Rectal smooth muscle tissue (tissue), 1 donor: ENCODE measurements at regions not wholly inside any gene's neighbourhood (a gene's known extent, or its start where the extent isn't known, plus 50 kb on each side); places are given as distances from the start of the nearest gene placed in this dataset.
"Not testable (repeated sequence)": the region's sequence is repeated elsewhere in the genome, so short reads cannot be mapped to it uniquely, and the experiment has no call there.

Experiments
- H3K27ac ChIP-seq: one replicate; pipeline ENCODE4 v1.7.0; 2013; ENCODE audit warnings: low read depth, low read length, inconsistent platforms
- H3K27me3 ChIP-seq: one replicate; pipeline ENCODE4 v1.7.0; 2013; ENCODE audit warnings: low read length; ENCODE audit not compliant: control insufficient read depth, insufficient read depth
- H3K36me3 ChIP-seq: one replicate; pipeline ENCODE4 v1.7.0; 2013; ENCODE audit warnings: low read length; ENCODE audit not compliant: control insufficient read depth, insufficient read depth
- H3K4me1 ChIP-seq: one replicate; pipeline ENCODE4 v1.7.0; 2013; ENCODE audit warnings: low read length; ENCODE audit not compliant: control insufficient read depth, insufficient read depth
- H3K4me3 ChIP-seq: one replicate; pipeline ENCODE4 v1.7.0; 2013; ENCODE audit warnings: low read length
- H3K9ac ChIP-seq: one replicate; pipeline ENCODE4 v1.7.0; 2013; ENCODE audit warnings: low read length

DNA sequence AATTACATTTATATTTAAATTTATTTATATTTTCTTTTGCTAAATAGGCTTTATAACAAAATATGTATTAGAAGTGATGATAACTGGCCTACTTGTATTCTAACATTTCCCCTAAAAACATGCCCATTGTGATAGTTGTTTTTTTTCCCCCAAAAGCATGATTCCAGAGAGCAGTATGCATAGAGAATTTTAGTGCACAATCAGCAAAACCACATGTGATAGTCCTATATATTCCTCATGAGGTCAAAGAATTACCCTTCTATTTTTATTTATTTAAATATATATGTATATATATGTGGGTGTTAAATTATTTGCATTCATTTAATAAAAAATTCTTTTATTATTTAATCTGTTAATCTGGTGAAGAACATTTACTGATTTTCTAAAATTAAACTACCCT lies 78.2 kb upstream of the TLL1 start:
- no peak overlapping the region for H3K9ac ChIP-seq
- H3K27me3 ChIP-seq, result no peaks in the 10 kb centered on the region
- no peaks in the 10 kb centered on the region for H3K4me1 ChIP-seq
- H3K36me3 ChIP-seq, result no peaks in the 10 kb centered on the region
- H3K27ac ChIP-seq, result no peak overlapping the region
- H3K4me3 ChIP-seq, result no peak overlapping the region

- H3K36me3 ChIP-seq, result no peaks in the 10 kb centered on the region
- no peaks in the 10 kb centered on the region for H3K4me1 ChIP-seq
- no peak overlapping the region for H3K4me3 ChIP-seq
- no peak overlapping the region for H3K27ac ChIP-seq
- no peak overlapping the region for H3K9ac ChIP-seq
- H3K27me3 ChIP-seq, result no peaks in the 10 kb centered on the region
These were observed 73.6 kb upstream of the TLL1 start for GRCh38 chr4:165799384-165799815.

DNA sequence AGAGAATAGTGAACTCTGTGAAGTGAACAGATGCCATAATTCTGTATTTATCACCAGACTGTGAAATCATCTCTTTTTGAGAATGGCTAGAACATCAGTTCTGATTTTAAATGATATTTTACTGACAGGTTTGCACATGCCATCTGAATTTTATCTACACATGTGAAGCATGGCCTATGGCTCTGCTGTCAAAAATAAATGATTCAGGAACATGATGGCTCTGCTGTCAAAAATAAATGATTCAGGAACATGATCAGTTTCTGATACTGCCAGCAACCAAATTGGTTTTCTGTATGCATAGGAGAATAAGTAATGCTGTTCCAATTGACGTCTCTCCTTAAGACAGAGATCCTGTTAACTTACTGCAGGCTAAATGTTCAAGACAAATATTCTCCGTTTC lies 70.6 kb upstream of the TLL1 start:
- Histone ChIP-seq H3K36me3 (no peaks in the 10 kb centered on the region), H3K4me1 (no peaks in the 10 kb centered on the region), H3K4me3 (no peak overlapping the region), H3K9ac (no peak overlapping the region), H3K27me3 (no peaks in the 10 kb centered on the region), H3K27ac (no peak overlapping the region)

DNA sequence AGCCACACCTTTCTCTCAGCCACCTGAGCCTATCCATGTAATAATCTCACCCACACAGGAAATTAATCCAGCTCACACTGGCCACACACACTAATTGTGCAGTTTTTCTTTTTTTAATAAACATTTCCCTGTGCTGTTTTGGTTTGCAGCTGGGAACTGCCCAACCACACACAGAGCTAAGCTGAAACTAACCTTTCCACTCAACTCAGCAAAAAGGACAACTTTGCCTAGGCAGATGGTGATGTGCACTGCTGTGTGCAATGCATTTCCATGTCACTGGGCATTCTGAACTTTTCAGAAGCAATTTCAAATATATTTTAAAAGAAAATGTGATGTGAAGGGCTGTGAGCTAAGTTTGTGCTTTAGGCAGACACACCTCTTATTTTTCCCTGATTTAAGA lies 70.0 kb upstream of the TLL1 start:
- Histone ChIP-seq H3K27ac (no peak overlapping the region), H3K9ac (no peak overlapping the region), H3K4me3 (no peak overlapping the region), H3K36me3 (no peaks in the 10 kb centered on the region), H3K4me1 (no peaks in the 10 kb centered on the region), H3K27me3 (no peaks in the 10 kb centered on the region)

DNA sequence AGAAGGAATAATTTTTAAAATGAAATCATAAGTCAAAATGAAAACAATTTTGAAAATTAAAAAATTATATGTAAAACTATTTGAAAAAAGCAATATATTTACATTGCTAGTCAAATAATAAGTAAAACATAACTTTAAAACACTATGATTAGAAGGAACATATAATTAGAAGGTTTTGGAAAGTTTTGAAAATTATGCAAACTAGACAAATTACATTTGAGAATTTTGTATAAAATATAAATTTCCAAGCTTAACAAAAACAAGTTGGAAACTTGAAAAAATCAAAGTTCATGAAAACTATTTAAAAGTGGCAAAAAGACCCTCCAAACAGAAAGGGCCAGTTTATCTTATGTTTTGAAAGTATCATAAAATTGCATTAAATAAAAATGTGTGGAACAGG lies 67.6 kb upstream of the TLL1 start:
- Histone ChIP-seq H3K36me3 (no peaks in the 10 kb centered on the region), H3K4me1 (no peaks in the 10 kb centered on the region), H3K27me3 (no peaks in the 10 kb centered on the region), H3K9ac (no peak overlapping the region), H3K4me3 (no peak overlapping the region), H3K27ac (no peak overlapping the region)

GRCh38 chr4:165806613-165807012 lies 66.4 kb upstream of the TLL1 start:
- Histone ChIP-seq H3K27me3 (no peaks in the 10 kb centered on the region), H3K9ac (no peak overlapping the region), H3K4me1 (no peaks in the 10 kb centered on the region), H3K27ac (no peak overlapping the region), H3K4me3 (no peak overlapping the region), H3K36me3 (no peaks in the 10 kb centered on the region)

DNA sequence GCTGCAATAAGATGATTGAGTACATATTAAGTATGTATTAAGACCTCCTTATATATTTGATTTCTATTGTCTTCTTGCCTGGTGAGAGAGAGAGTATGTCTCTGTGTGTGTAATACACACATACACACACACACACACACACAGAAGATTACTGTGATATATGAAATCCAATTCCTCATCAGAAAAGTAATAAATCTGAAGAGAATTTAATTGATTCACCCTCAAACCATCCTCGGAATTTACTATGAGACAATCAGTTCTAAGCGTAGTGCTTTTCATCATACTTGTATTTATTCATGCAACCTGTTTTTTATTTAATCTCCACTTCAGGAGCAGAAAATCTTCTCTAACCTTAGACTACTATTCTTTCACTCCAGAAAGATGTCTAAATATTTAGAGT lies 62.3 kb upstream of the TLL1 start:
- no peak overlapping the region for H3K4me3 ChIP-seq
- no peaks in the 10 kb centered on the region for H3K27me3 ChIP-seq
- no peak overlapping the region for H3K9ac ChIP-seq

GRCh38 chr4:165813606-165814005 lies 59.4 kb upstream of the TLL1 start:
- no peak overlapping the region for H3K27ac ChIP-seq
- no peak overlapping the region for H3K9ac ChIP-seq

More for the DNA sequence above, 62.3 kb upstream of the TLL1 start:
- Histone ChIP-seq H3K4me1 (peaks cover 3% of the 10 kb centered on the region), H3K27ac (no peak overlapping the region), H3K36me3 (no peaks in the 10 kb centered on the region)

DNA sequence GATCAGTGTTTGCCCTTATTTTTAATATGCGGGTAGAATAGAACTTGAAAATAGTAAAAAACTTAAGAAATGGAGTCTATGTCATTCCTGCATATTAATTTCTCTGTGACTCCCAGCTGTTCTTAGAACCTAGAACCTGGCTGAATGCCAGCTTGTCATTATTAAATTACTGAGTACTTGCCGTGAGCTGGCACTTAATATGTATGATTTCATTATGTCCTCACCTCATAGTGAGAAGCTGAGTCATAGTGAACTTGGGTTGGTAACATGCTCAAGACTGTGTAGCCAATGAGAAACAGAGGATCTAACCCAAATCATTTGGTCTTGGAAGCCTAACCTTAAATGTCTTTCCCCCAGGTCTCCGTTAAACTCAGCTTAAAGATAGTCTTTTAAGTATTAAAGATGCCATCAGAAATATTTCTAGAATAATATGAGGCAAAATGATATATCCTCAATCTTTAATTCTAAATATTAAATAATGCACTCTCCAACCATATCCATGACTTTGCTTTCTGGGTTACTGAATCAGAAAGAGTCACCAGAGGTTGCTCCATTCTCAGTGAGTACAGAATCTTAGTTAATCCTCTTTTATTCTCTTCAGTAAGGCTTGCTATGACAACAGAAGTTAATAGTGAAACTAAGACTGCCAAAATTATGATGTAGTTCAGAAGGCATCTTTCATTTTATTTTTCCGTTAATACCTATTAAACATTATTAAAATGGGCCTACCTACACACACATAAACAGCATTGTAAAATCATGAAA lies 58.6 kb upstream of the TLL1 start:
- Histone ChIP-seq H3K4me1 (peaks cover 3% of the 10 kb centered on the region), H3K27me3 (no peaks in the 10 kb centered on the region), H3K36me3 (no peaks in the 10 kb centered on the region), H3K4me3 (no peak overlapping the region), H3K9ac (no peak overlapping the region), H3K27ac (peak overlapping the region; percentile 24)

More at GRCh38 chr4:165813606-165814005, 59.4 kb upstream of the TLL1 start:
- Histone ChIP-seq H3K27me3 (no peaks in the 10 kb centered on the region), H3K4me1 (peaks cover 3% of the 10 kb centered on the region), H3K4me3 (no peak overlapping the region), H3K36me3 (no peaks in the 10 kb centered on the region)

DNA sequence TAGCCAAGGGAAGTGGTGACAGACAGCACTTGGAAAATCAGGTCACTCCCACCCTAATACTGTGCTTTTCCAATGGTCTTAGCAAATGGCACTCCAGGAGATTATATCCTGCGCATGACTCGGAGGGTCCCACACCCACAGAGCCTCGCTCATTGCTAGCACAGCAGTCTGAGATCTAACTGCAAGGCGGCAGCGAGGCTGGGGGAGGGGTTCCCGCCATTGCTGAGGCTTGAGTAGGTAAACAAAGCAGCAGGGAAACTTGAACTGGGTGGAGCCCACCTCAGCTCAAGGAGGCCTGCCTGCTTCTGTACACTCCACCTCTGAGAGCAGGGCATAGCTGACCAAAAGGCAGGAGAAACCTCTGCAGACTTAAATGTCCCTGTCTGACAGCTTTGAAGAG lies 53.9 kb upstream of the TLL1 start:
- not testable (repeated sequence) for H3K27me3 ChIP-seq, H3K9ac ChIP-seq, H3K4me1 ChIP-seq, H3K36me3 ChIP-seq, H3K4me3 ChIP-seq, H3K27ac ChIP-seq
